Thyroid gland (tissue), 4 donors: ENCODE measurements at regions not wholly inside any gene's neighbourhood (a gene's known extent, or its start where the extent isn't known, plus 50 kb on each side); places are given as distances from the start of the nearest gene placed in this dataset.

ENCODE experiments used
- DNase-seq, 2 donors: peaks; one replicate each; pipeline ENCODE4 v3.0.0-alpha.2; 2019
- H3K27ac ChIP-seq, 3 donors: fragments of 200-600 bp; sonication (generic); 1 replicate in 2 of 3; 2 replicates in 1 of 3; pipeline ENCODE4 v1.5.1; 2016 to 2019; ENCODE audit warnings: mild to moderate bottlenecking in 1 of 3, moderate library complexity in 1 of 3
- H3K27me3 ChIP-seq: fragments of 200-600 bp; sonication (generic); one replicate; pipeline ENCODE4 v1.5.1; 2019
- H3K36me3 ChIP-seq, 2 donors: fragments of 200-600 bp; sonication (generic); one replicate each; pipeline ENCODE4 v1.5.1; 2016 to 2019
- H3K4me1 ChIP-seq, 2 donors: fragments of 200-600 bp; sonication (generic); one replicate each; pipeline ENCODE4 v1.5.1; 2017 to 2019
- H3K4me3 ChIP-seq, 3 donors: fragments of 200-600 bp; sonication (generic); replicated peaks in 1 of 3; 1 replicate in 2 of 3; 2 replicates in 1 of 3; pipeline ENCODE4 v1.5.1; 2016; ENCODE audit warnings: mild to moderate bottlenecking in 1 of 3
- H3K9me3 ChIP-seq: fragments of 200-600 bp; sonication (generic); one replicate; pipeline ENCODE4 v1.5.1; 2017
- POLR2A ChIP-seq, 2 donors: fragments of 450-650 bp; IDR thresholded peaks; one replicate each; pipeline ENCODE4 v1.6.1; 2017; ENCODE audit warnings: antibody characterized with exemption in 2 of 2, mild to moderate bottlenecking in 2 of 2, moderate library complexity in 1 of 2
- WGBS, 2 donors: methylation state at CpG; one replicate each; pipeline ENCODE4 v1.1.5; 2017; 5-methylcytosine and 5-hydroxymethylcytosine counted together
- intact Hi-C: fragments of 100-400 bp; cut with DNase I; formaldehyde crosslinking; loops from one replicate; pipeline ENCODE4 v1.15.1; 2023
- TF ChIP-seq, protein P1 (sequence below), 6 experiments: fragments of 200-600 bp in 3 of 6; fragments of 450-650 bp in 3 of 6; sonication (generic) in 3 of 6; IDR thresholded peaks; one replicate each; pipeline ENCODE4 v1.5.1; 2016 to 2019; ENCODE audit warnings: antibody characterized with exemption in 6 of 6, mild to moderate bottlenecking in 2 of 6, inconsistent platforms in 1 of 6, moderate library complexity in 1 of 6

- TF ChIP-seq, protein P1, sequence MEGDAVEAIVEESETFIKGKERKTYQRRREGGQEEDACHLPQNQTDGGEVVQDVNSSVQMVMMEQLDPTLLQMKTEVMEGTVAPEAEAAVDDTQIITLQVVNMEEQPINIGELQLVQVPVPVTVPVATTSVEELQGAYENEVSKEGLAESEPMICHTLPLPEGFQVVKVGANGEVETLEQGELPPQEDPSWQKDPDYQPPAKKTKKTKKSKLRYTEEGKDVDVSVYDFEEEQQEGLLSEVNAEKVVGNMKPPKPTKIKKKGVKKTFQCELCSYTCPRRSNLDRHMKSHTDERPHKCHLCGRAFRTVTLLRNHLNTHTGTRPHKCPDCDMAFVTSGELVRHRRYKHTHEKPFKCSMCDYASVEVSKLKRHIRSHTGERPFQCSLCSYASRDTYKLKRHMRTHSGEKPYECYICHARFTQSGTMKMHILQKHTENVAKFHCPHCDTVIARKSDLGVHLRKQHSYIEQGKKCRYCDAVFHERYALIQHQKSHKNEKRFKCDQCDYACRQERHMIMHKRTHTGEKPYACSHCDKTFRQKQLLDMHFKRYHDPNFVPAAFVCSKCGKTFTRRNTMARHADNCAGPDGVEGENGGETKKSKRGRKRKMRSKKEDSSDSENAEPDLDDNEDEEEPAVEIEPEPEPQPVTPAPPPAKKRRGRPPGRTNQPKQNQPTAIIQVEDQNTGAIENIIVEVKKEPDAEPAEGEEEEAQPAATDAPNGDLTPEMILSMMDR (IDR thresholded peaks at IDR 0.05) = no peak
- TF ChIP-seq POLR2A (IDR thresholded peaks at IDR 0.05) = peak in 1 of 2 donors; percentile 10
- Histone ChIP-seq H3K4me1 (peaks cover 10 to 19% of the 10 kb centered on the region in 2 donors), H3K9me3 (no peaks in the 10 kb centered on the region), H3K4me3 (no peak overlapping the region), H3K36me3 (no peaks in the 10 kb centered on the region), H3K27me3 (no peaks in the 10 kb centered on the region), H3K27ac (peak overlapping the region; percentile 68 to 81 (median 72))
- intact Hi-C loops = no loop called here
- 2 to 4% methylated on average over 23 of the region's 23 CpGs for WGBS, 2 donors
- peak; percentile 95 for DNase-seq
Measured at GRCh38 chr1:10943991-10944730, 68.3 kb upstream of the TARDBP start.

- H3K4me3 ChIP-seq = no peak overlapping the region
- H3K4me1 ChIP-seq = peaks cover 10 to 19% of the 10 kb centered on the region in 2 donors
- no peak for DNase-seq
- H3K27ac ChIP-seq = no peak overlapping the region
- intact Hi-C loops = no loop called here
- 76 to 85% methylated on average over 17 to 19 of the region's 19 CpGs for WGBS, 2 donors
- TF ChIP-seq, protein P1 (IDR thresholded peaks at IDR 0.05) = no peak
- TF ChIP-seq POLR2A (IDR thresholded peaks at IDR 0.05) = no peak
- no peaks in the 10 kb centered on the region for H3K9me3 ChIP-seq
- H3K36me3 ChIP-seq = no peaks in the 10 kb centered on the region
- no peaks in the 10 kb centered on the region for H3K27me3 ChIP-seq
Measured at GRCh38 chr1:10945991-10946509, 66.4 kb upstream of the TARDBP start.

DNA sequence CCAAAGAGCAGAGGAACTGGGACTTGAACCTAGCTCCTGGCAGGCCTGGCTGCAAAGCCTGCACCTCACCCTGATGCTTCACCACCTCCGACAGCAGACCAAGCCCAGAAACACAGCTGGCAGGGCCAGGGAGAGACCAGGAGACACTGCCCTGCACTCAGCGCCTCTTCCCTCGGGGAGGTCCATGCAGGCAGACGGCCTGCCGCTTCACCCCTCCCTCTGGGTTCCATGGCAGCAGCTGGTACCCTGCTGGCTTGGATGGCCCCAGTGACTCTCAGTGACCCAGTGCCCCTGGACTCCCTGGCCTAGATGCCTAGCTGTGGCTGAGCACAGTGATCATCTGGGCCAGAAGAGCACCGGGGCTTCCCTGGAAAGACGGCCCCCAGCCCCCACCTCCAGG, 65.3 kb upstream of the TARDBP start:
- Histone ChIP-seq H3K4me1 (peaks cover 10 to 14% of the 10 kb centered on the region in 2 donors), H3K36me3 (no peaks in the 10 kb centered on the region), H3K9me3 (no peaks in the 10 kb centered on the region), H3K4me3 (no peak overlapping the region), H3K27me3 (no peaks in the 10 kb centered on the region), H3K27ac (no peak overlapping the region)
- intact Hi-C loops = no loop called here
- 96 to 97% methylated on average over 6 to 7 of the region's 7 CpGs for WGBS, 2 donors
- no peak for TF ChIP-seq POLR2A (IDR thresholded peaks at IDR 0.05)
- TF ChIP-seq, protein P1 (IDR thresholded peaks at IDR 0.05) = no peak
- DNase-seq = no peak

- 93 to 100% methylated on average over 7 to 17 of the region's 19 CpGs for WGBS, 2 donors
- Histone ChIP-seq H3K4me3 (no peak overlapping the region), H3K36me3 (no peaks in the 10 kb centered on the region), H3K9me3 (no peaks in the 10 kb centered on the region), H3K27me3 (no peaks in the 10 kb centered on the region), H3K27ac (no peak overlapping the region), H3K4me1 (peaks cover 10 to 14% of the 10 kb centered on the region in 2 donors)
- DNase-seq = no peak
- TF ChIP-seq, protein P1 (IDR thresholded peaks at IDR 0.05) = no peak
- no peak for TF ChIP-seq POLR2A (IDR thresholded peaks at IDR 0.05)
- intact Hi-C loops = no loop called here
Measured at GRCh38 chr1:10947691-10948462, 64.6 kb upstream of the TARDBP start.

DNA sequence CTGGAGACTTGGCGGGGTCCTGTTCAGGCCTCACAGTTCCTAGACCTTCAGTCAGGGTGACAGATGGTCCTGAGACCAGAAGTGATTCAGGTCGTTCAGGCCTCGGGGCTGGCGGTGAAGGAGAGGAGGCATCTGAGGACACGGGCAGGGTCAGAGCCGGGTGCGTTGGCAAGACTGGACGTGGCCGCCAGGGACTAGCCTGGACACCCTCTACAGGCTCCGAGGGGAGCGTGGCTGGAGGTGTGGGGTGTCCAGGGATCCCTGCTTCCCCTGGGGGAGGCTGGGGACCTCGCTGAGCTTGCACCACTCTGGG, 64.0 kb upstream of the TARDBP start:
- no peak overlapping the region for H3K4me3 ChIP-seq
- H3K27me3 ChIP-seq = no peaks in the 10 kb centered on the region
- H3K4me1 ChIP-seq = peaks cover 10 to 14% of the 10 kb centered on the region in 2 donors
- no peak for DNase-seq
- intact Hi-C loops = no loop called here
- 89% methylated on average over 12 of the region's 12 CpGs; no CpG with 5 or more reads in 1 of the 2 donors for WGBS, 2 donors
- no peak for TF ChIP-seq POLR2A (IDR thresholded peaks at IDR 0.05)
- TF ChIP-seq, protein P1 (IDR thresholded peaks at IDR 0.05) = no peak
- H3K27ac ChIP-seq = no peak overlapping the region
- no peaks in the 10 kb centered on the region for H3K36me3 ChIP-seq
- no peaks in the 10 kb centered on the region for H3K9me3 ChIP-seq
